ENCODE measurements at regions not wholly inside any gene's neighbourhood (a gene's known extent, or its start where the extent isn't known, plus 50 kb on each side); places are given as distances from the start of the nearest gene placed in this dataset.

DNA sequence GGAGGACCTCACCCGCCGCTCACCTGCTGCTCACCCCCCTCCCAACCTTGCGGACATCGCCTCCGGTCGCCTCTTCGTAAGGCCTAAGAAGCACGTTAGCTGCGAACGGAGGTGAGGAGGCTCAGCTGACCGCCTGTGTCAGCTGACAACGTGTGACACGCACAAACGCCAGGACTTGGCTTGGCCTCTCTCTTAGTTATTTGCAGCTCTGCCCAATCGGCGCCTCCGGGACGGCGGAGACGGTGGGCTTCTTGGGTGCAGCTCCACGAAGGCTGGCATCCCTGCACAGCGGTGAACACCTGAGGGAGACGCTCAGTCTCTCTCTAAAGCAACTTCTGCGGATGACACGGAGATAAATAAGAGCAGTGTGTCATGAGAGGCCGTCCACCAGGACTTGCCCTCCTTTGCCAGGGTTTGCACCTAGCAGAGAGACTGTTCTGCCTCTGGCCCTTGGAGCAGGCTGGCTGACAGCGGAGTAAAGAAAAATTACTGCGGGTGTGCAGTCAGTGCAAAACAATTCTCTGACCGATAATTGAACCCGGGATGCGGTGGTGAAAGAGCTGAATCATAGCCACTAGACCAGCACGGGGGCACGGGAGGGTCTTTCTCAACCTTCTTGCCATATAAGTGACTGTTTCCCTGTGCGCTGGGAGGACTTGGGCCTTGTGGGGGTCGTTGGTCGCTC, 318.9 kb downstream of the FAM72C start:
- DNase-seq (ENCODE audit: low read depth, low spot score) (no peak), ATAC-seq (no peak)
- H3K9me2 ChIP-seq (ENCODE audit: insufficient read depth), result no peaks in the 10 kb centered on the region
- no peaks in the 10 kb centered on the region for H3K27me3 ChIP-seq (ENCODE audit: insufficient read depth, low read length)
- RAD21 ChIA-PET (ENCODE audit: low non-redundant PET in 1 of 2, low total read pairs in 2 of 2, uncharacterized antibody in 2 of 2, unreplicated experiment in 2 of 2), result no interaction called here
- no peak overlapping the region for H3K27ac ChIP-seq (ENCODE audit: low read depth, low read length)
- intact Hi-C loops (cut with micrococcal nuclease), result no loop called here
- H4K20me1 ChIP-seq (ENCODE audit: insufficient read depth), result no peaks in the 10 kb centered on the region
- no TSS peak for BruUV-seq (replicated peaks)
- H3K36me3 ChIP-seq (ENCODE audit: control insufficient read depth in 1 of 2, insufficient read depth in 2 of 2, low read length in 2 of 2), result no peaks in the 10 kb centered on the region
- CTCF ChIA-PET, result no interaction called here
- no peaks in the 10 kb centered on the region for H3K79me2 ChIP-seq (ENCODE audit: insufficient read depth, low read length)
- no peak overlapping the region for H3K4me2 ChIP-seq (ENCODE audit: low read length)
- no peaks in the 10 kb centered on the region for H3K4me1 ChIP-seq (ENCODE audit: control insufficient read depth in 1 of 2, insufficient read depth in 2 of 2, low read length in 2 of 2)
- no peak overlapping the region for H3K4me3 ChIP-seq (replicated peaks in 1 of 2; ENCODE audit: low read depth in 1 of 2, low read length in 2 of 2)
- H3K9me3 ChIP-seq (ENCODE audit: control insufficient read depth in 1 of 2, insufficient read depth in 1 of 2, low read depth in 1 of 2, low read length in 2 of 2), result no peaks in the 10 kb centered on the region
- POLR2A ChIA-PET, result no interaction called here
- no peak overlapping the region for H3K9ac ChIP-seq (ENCODE audit: low read length)
- H2AFZ ChIP-seq (ENCODE audit: low read depth, low read length, poor library complexity, severe bottlenecking), result no peak overlapping the region
- TF ChIP-seq POLR2AphosphoS5 (IDR thresholded peaks at IDR 0.05; ENCODE audit: low read depth, low read length) (no peak), TCF7L2 (IDR thresholded peaks at IDR 0.05; ENCODE audit: borderline replicate concordance, extremely low read depth, insufficient read depth, insufficient read length) (no peak), CEBPB (IDR thresholded peaks at IDR 0.05; ENCODE audit: low read depth) (no peak), ZFX (IDR thresholded peaks at IDR 0.05) (no peak), ZNF274 (IDR thresholded peaks at IDR 0.05; ENCODE audit: low read depth, low read length) (no peak)
- TF ChIP-seq, protein P1, sequence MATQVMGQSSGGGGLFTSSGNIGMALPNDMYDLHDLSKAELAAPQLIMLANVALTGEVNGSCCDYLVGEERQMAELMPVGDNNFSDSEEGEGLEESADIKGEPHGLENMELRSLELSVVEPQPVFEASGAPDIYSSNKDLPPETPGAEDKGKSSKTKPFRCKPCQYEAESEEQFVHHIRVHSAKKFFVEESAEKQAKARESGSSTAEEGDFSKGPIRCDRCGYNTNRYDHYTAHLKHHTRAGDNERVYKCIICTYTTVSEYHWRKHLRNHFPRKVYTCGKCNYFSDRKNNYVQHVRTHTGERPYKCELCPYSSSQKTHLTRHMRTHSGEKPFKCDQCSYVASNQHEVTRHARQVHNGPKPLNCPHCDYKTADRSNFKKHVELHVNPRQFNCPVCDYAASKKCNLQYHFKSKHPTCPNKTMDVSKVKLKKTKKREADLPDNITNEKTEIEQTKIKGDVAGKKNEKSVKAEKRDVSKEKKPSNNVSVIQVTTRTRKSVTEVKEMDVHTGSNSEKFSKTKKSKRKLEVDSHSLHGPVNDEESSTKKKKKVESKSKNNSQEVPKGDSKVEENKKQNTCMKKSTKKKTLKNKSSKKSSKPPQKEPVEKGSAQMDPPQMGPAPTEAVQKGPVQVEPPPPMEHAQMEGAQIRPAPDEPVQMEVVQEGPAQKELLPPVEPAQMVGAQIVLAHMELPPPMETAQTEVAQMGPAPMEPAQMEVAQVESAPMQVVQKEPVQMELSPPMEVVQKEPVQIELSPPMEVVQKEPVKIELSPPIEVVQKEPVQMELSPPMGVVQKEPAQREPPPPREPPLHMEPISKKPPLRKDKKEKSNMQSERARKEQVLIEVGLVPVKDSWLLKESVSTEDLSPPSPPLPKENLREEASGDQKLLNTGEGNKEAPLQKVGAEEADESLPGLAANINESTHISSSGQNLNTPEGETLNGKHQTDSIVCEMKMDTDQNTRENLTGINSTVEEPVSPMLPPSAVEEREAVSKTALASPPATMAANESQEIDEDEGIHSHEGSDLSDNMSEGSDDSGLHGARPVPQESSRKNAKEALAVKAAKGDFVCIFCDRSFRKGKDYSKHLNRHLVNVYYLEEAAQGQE (IDR thresholded peaks at IDR 0.05; ENCODE audit: low read depth), result no peak
- TF ChIP-seq, protein P2, sequence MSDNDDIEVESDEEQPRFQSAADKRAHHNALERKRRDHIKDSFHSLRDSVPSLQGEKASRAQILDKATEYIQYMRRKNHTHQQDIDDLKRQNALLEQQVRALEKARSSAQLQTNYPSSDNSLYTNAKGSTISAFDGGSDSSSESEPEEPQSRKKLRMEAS (IDR thresholded peaks at IDR 0.05), result no peak

Measured in HCT116 (cell line).